ENCODE measurements at regions not wholly inside any gene's neighbourhood (a gene's known extent, or its start where the extent isn't known, plus 50 kb on each side); places are given as distances from the start of the nearest gene placed in this dataset.

DNA sequence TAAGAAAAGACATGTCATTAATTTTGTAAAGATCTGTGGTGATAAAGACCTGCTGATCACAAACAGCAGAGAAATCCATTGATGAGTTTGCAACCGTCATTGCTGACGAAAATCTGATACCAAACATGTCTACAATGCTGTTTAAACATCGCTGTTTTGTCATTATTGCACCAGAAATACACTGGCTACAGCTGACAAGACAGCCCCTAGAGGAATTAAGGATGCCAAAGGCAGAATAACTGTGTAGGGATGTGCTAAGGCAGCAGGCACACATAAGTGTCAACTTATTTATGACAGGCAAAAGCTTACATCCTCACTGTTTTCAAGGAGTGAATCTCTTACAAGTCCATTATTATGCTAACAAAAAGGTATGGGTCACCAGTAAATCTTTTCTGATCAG is 439.3 kb downstream of the TLE1 start:
- TF ChIP-seq POLR2A (IDR thresholded peaks at IDR 0.05), result no peak
- TF ChIP-seq, protein P1, sequence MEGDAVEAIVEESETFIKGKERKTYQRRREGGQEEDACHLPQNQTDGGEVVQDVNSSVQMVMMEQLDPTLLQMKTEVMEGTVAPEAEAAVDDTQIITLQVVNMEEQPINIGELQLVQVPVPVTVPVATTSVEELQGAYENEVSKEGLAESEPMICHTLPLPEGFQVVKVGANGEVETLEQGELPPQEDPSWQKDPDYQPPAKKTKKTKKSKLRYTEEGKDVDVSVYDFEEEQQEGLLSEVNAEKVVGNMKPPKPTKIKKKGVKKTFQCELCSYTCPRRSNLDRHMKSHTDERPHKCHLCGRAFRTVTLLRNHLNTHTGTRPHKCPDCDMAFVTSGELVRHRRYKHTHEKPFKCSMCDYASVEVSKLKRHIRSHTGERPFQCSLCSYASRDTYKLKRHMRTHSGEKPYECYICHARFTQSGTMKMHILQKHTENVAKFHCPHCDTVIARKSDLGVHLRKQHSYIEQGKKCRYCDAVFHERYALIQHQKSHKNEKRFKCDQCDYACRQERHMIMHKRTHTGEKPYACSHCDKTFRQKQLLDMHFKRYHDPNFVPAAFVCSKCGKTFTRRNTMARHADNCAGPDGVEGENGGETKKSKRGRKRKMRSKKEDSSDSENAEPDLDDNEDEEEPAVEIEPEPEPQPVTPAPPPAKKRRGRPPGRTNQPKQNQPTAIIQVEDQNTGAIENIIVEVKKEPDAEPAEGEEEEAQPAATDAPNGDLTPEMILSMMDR (IDR thresholded peaks at IDR 0.05), result no peak
